Fibroblast of pulmonary artery (primary cell): ENCODE measurements at regions not wholly inside any gene's neighbourhood (a gene's known extent, or its start where the extent isn't known, plus 50 kb on each side); places are given as distances from the start of the nearest gene placed in this dataset.
"Not testable (repeated sequence)": the region's sequence is repeated elsewhere in the genome, so short reads cannot be mapped to it uniquely, and the experiment has no call there.

ENCODE experiments used
- DNase-seq: peaks from one replicate; pipeline ENCODE4 v3.0.0-alpha.2; 2010; ENCODE audit warnings: low read depth
- H3K4me3 ChIP-seq: replicated peaks from 2 replicates; pipeline ENCODE4 v1.5.1; 2011; ENCODE audit warnings: low read depth, mild to moderate bottlenecking, control low read depth, low read length, moderate library complexity
- CTCF ChIP-seq: IDR thresholded peaks from 2 replicates; pipeline ENCODE4 v1.5.1; 2011; ENCODE audit warnings: mild to moderate bottlenecking, control low read depth, low read length, inconsistent platforms; ENCODE audit errors: missing control alignments

DNA sequence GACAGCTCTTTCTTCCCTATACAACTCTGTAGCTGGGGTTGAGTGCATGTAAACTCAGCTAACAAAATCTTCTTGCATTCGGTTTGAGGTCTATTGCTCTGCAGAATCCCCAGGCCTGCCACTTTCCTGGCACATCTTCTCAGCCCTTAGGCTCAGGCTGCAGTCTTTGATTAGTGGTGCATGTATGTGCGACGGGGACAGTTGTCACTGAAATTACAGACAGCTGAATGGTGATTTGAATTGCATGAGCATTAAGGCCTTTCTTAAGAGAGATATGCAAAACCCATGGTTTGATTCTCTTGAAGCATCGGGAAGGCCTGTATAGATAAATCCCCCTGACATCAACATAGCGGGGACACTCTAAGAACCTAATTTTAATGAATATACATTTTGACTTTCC lies 222.8 kb downstream of the CDH26 start:
- no peak for DNase-seq
- TF ChIP-seq CTCF: no peak
- H3K4me3 ChIP-seq: no peak overlapping the region

DNA sequence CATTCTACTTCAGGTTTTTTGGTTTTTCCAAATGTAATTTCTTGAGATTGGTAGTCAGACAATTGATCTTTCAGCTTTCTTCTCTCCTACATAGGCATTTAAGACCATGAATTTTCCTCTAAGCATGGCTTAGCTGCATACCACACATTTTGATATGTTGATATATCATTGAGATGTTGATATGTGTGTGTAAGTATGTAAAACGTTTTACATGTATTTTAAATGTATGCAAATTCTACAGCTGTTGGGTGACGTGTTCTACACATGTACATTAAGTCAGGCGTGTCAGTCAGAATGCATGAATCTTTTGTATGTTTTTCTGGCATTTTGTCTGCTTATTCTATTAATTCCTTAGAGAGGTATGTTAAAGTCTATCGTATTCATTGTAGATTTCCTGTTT lies 228.2 kb downstream of the CDH26 start:
- no peak for DNase-seq
- TF ChIP-seq CTCF: no peak
- no peak overlapping the region for H3K4me3 ChIP-seq

DNA sequence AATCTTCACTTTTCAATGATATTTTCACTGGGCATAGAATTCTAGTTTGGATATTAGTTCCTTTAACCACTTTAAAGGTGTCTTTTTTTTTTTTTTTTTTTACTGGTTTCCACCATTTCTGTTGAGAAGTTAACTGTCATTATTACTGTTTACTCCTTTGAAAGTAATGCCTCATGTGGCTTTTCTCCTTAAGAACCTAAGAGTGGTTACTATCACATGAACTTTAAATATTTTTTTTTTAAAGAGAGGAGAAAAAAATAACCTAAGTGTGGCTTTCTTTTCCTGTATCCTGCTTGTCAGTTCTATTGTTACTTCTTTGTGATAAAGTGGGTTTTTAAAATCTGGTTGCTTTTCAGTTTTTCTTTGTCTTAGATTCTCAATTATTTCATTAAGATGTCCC lies 229.5 kb downstream of the CDH26 start:
- DNase-seq: no peak
- no peak for TF ChIP-seq CTCF
- H3K4me3 ChIP-seq: no peak overlapping the region

- TF ChIP-seq CTCF: no peak
- DNase-seq: no peak
- no peak overlapping the region for H3K4me3 ChIP-seq
Observed at GRCh38 chr20:60191014-60191413, 232.8 kb downstream of the CDH26 start.

DNA sequence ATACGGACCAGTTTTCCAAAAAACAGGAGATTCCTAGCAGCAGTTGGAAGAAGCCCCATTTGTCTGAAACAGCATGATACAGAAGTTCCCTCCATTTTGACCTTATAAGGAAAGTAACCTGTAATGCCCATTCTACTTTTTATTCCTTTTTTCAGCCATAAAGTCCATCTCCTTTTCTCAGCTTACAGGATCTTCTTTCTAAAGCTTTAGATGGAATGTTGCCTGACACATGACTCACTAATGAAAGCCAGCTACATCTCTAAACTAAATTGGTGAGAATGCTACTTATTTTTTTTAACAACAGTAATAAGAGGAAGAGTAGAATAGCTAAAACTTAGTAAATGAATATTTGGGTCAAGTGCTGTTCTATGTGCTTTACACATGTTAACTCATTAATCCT lies 234.1 kb downstream of the CDH26 start:
- DNase-seq: no peak
- no peak for TF ChIP-seq CTCF
- no peak overlapping the region for H3K4me3 ChIP-seq

DNA sequence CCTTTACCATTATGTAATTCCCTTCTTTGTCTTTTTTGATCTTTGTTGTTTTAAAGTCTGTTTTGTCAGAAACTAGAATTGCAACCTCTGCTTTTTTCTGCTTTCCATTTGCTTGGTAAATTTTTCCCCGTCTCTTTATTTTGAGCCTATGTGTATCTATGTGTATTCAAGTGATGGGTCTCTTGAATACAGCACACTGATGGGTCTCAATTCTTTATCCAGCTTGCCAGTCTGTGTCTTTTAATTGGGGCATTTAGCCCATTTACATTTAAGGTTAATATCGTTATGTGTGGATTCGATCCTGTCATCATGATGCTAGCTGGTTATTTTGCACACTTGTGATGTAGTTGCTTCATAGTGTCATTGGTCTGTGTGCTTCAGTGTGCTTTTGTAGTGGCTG lies 240.9 kb downstream of the CDH26 start:
- not testable (repeated sequence) for DNase-seq, H3K4me3 ChIP-seq

DNA sequence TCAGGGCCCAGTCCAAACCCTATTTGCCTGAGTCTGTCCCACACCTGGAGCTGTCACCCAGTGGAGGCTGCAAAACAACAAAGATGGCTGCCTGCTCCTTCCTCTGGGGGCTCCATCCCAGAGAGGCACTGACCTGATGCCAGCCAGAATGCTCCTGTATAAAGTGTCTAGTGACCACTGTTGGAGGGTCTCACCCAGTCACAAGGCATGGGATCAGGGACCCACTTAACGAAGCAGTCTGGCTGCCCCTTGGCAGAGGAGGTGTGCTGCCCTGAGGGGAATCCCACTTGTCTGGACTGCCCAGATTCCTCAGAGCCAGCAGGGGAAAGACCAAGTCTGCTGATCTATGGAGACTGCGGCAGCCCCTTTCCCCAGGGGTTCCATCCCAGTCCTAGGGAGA lies 241.6 kb downstream of the CDH26 start:
- no peak for DNase-seq
- TF ChIP-seq CTCF: no peak
- no peak overlapping the region for H3K4me3 ChIP-seq
